WTC11 (cell line): ENCODE measurements at regions not wholly inside any gene's neighbourhood (a gene's known extent, or its start where the extent isn't known, plus 50 kb on each side); places are given as distances from the start of the nearest gene placed in this dataset.

Source experiments
- CTCF ChIP-seq: fragments of 200-600 bp; IDR thresholded peaks from 2 replicates; pipeline ENCODE4 v1.8.0; 2022; ENCODE audit warnings: antibody characterized with exemption
- E2F1 ChIP-seq: sonication (generic); formaldehyde crosslinking; IDR thresholded peaks from 2 replicates; pipeline ENCODE4 v1.8.0; 2022; ENCODE audit warnings: mild to moderate bottlenecking, missing genetic modification reagents
- ZBTB21 ChIP-seq: sonication (generic); formaldehyde crosslinking; IDR thresholded peaks from 2 replicates; pipeline ENCODE4 v1.8.1; 2023; ENCODE audit warnings: mild to moderate bottlenecking, missing genetic modification reagents, borderline replicate concordance
- ZNF138 ChIP-seq: sonication (generic); formaldehyde crosslinking; conservative IDR thresholded peaks from 2 replicates; pipeline ENCODE4 v1.8.1; 2022; ENCODE audit warnings: mild to moderate bottlenecking, moderate library complexity, missing genetic modification reagents
- ZNF232 ChIP-seq: sonication (generic); formaldehyde crosslinking; IDR thresholded peaks from 2 replicates; pipeline ENCODE4 v1.8.0; 2022; ENCODE audit warnings: mild to moderate bottlenecking, missing genetic modification reagents
- ZNF512 ChIP-seq: sonication (generic); formaldehyde crosslinking; IDR thresholded peaks from 2 replicates; pipeline ENCODE4 v1.8.1; 2022; ENCODE audit warnings: missing genetic modification reagents, borderline replicate concordance
- TF ChIP-seq, protein P1 (sequence below): sonication (generic); formaldehyde crosslinking; IDR thresholded peaks from 2 replicates; pipeline ENCODE4 v1.8.0; 2022; ENCODE audit warnings: mild to moderate bottlenecking, missing genetic modification reagents
- TF ChIP-seq, protein P2 (sequence below): fragments of 250-450 bp; sonication (Bioruptor Pico); IDR thresholded peaks from 2 replicates; pipeline ENCODE4 v2.1.2; 2022; ENCODE audit warnings: mild to moderate bottlenecking, moderate library complexity

DNA sequence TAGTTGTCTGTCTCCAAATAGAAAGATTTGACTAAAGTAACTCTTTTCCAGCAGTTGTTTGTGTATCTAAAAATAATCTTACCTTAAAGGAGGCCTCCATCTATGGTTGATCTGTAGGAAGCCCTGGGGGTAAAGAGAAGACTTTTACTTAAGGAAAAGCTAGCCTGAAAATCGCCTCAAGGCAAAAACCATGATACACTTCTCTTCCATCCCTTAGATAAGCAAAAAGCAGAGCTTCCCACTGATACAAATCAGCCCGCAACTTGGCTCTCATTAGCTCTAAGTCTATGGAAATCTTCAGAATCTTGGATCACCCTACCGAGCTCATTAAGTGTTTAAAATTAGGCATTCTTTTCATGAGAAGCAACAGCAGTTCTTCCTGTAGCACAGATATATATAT lies 576.9 kb upstream of the PTBP2 start:
- TF ChIP-seq ZBTB21 (CRISPR knock-in tag): no peak
- TF ChIP-seq CTCF: no peak
- TF ChIP-seq E2F1 (CRISPR knock-in tag): no peak
- TF ChIP-seq, protein P1, sequence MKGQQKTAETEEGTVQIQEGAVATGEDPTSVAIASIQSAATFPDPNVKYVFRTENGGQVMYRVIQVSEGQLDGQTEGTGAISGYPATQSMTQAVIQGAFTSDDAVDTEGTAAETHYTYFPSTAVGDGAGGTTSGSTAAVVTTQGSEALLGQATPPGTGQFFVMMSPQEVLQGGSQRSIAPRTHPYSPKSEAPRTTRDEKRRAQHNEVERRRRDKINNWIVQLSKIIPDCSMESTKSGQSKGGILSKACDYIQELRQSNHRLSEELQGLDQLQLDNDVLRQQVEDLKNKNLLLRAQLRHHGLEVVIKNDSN (CRISPR knock-in tag): no peak
- TF ChIP-seq ZNF512 (CRISPR knock-in tag): no peak
- TF ChIP-seq, protein P2, sequence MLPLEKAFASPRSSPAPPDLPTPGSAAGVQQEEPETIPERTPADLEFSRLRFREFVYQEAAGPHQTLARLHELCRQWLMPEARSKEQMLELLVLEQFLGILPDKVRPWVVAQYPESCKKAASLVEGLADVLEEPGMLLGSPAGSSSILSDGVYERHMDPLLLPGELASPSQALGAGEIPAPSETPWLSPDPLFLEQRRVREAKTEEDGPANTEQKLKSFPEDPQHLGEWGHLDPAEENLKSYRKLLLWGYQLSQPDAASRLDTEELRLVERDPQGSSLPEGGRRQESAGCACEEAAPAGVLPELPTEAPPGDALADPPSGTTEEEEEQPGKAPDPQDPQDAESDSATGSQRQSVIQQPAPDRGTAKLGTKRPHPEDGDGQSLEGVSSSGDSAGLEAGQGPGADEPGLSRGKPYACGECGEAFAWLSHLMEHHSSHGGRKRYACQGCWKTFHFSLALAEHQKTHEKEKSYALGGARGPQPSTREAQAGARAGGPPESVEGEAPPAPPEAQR (CRISPR knock-in tag): no peak
- TF ChIP-seq ZNF138 (CRISPR knock-in tag): no peak
- no peak for TF ChIP-seq ZNF232 (CRISPR knock-in tag)
